ENCODE measurements at regions not wholly inside any gene's neighbourhood (a gene's known extent, or its start where the extent isn't known, plus 50 kb on each side); places are given as distances from the start of the nearest gene placed in this dataset.

DNA sequence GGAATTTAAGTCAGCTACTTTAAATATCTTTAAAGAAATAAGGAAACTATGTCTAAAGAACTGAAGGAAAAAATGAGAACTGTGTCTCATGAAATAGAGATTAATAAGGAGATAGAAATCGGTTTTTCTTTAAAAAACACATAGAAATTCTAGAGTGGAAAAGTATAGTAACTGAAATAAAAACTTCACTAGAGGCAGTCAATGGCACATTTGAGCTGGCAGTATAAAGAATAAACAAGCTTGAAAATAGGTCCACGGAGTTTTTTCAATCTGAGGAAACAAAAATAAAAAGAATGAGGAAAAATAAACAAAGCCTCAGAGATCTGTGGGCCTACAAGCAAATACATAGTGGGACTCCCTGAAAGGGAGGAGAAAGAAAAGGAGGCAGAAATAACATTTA, 127.5 kb downstream of the TWIST2 start:
- H3K27me3 ChIP-seq (ENCODE audit: control insufficient read depth, insufficient read depth, low read length) = no peaks in the 10 kb centered on the region
- no peaks in the 10 kb centered on the region for H3K36me3 ChIP-seq (ENCODE audit: control insufficient read depth, insufficient read depth, low read length)
- DNase-seq (ENCODE audit: low read depth) = no peak
- TF ChIP-seq, protein P1, sequence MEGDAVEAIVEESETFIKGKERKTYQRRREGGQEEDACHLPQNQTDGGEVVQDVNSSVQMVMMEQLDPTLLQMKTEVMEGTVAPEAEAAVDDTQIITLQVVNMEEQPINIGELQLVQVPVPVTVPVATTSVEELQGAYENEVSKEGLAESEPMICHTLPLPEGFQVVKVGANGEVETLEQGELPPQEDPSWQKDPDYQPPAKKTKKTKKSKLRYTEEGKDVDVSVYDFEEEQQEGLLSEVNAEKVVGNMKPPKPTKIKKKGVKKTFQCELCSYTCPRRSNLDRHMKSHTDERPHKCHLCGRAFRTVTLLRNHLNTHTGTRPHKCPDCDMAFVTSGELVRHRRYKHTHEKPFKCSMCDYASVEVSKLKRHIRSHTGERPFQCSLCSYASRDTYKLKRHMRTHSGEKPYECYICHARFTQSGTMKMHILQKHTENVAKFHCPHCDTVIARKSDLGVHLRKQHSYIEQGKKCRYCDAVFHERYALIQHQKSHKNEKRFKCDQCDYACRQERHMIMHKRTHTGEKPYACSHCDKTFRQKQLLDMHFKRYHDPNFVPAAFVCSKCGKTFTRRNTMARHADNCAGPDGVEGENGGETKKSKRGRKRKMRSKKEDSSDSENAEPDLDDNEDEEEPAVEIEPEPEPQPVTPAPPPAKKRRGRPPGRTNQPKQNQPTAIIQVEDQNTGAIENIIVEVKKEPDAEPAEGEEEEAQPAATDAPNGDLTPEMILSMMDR (IDR thresholded peaks at IDR 0.05; ENCODE audit: insufficient read depth, low read length, poor library complexity, severe bottlenecking) = no peak
- H3K4me3 ChIP-seq (ENCODE audit: low read depth, low read length) = no peak overlapping the region

DNA sequence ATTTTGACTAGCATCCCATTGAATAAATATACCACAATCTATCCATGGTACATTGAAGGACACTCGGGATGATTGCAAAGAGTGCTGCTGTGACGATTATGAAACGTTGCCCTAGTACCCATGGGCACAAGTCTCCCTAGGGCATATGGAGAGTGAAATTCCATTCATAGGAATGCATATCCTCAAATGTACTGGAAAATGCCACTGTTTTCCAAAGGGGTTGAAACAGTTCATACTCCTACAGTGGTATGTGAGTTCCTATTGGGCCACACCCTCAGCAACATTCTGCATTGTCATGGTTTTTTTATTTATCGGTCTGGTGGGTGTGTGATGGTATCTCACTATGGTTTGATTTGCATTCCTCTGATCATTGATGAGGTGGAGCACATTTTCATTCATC, 130.6 kb downstream of the TWIST2 start:
- DNase-seq (ENCODE audit: low read depth) = no peak
- Histone ChIP-seq H3K4me3 (ENCODE audit: low read depth, low read length) (no peak overlapping the region), H3K27me3 (ENCODE audit: control insufficient read depth, insufficient read depth, low read length) (no peaks in the 10 kb centered on the region), H3K36me3 (ENCODE audit: control insufficient read depth, insufficient read depth, low read length) (no peaks in the 10 kb centered on the region)
- TF ChIP-seq, protein P1 (IDR thresholded peaks at IDR 0.05; ENCODE audit: insufficient read depth, low read length, poor library complexity, severe bottlenecking) = no peak

DNA sequence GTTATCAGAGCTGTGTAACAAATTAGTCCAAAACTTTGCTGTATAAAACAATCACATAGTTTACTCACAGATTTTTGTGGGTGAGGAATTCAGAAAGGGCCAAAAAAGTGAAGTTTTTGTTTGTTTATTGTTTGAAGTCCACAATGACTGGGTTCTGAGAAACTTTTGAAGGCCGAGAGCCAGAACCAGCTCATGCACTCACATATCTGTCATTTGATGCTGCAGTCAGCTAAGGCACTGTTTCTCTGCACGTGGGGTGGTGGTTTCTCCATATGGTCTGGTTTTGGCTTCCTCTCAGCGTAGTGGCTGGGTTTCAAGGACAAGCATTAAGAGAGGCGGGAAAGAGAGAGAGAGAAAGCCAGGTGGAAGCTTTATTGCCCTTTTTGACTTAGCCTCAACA, 131.8 kb downstream of the TWIST2 start:
- DNase-seq (ENCODE audit: low read depth) = no peak
- H3K27me3 ChIP-seq (ENCODE audit: control insufficient read depth, insufficient read depth, low read length) = no peaks in the 10 kb centered on the region
- TF ChIP-seq, protein P1 (IDR thresholded peaks at IDR 0.05; ENCODE audit: insufficient read depth, low read length, poor library complexity, severe bottlenecking) = no peak

DNA sequence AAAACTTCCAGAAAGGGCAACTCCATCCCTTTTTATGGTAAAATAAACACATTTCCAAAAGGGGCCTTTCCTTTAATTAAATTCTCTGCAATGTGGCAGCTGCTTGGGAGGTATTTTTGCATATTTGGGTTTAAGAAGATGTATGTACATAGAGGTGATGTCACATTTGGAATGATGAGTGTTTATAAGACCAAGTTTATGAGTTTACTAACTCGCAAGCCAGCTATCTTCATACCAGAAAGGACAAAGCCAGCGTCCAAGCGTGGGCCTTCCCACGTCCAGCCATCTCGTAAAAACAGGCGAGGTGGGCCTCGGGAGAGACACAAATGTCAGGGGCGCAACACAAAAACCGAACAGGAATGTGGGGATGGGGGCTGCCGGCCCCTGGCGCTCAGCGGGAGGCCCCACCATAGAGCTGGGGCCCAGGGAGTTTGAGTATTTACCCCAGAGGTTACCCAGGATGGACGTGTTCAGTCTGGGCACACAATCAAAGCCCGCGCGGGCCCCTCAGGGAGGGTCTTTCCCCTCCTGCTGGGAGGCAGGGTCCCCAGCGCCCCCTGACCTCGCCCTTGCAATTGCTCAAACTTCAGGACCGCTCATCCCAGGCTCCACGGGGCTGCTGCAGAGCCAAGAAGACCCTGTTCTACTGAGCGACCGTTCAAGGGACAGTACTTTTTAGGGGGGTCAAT, 137.3 kb downstream of the TWIST2 start:
- H3K4me3 ChIP-seq (ENCODE audit: low read depth, low read length) = no peak overlapping the region
- TF ChIP-seq, protein P1 (IDR thresholded peaks at IDR 0.05; ENCODE audit: insufficient read depth, low read length, poor library complexity, severe bottlenecking) = no peak
- peaks cover 2% of the 10 kb centered on the region for H3K27me3 ChIP-seq (ENCODE audit: control insufficient read depth, insufficient read depth, low read length)
- DNase-seq (ENCODE audit: low read depth) = no peak
- H3K36me3 ChIP-seq (ENCODE audit: control insufficient read depth, insufficient read depth, low read length) = no peaks in the 10 kb centered on the region

More for the DNA sequence above, 131.8 kb downstream of the TWIST2 start:
- Histone ChIP-seq H3K36me3 (ENCODE audit: control insufficient read depth, insufficient read depth, low read length) (no peaks in the 10 kb centered on the region), H3K4me3 (ENCODE audit: low read depth, low read length) (no peak overlapping the region)

DNA sequence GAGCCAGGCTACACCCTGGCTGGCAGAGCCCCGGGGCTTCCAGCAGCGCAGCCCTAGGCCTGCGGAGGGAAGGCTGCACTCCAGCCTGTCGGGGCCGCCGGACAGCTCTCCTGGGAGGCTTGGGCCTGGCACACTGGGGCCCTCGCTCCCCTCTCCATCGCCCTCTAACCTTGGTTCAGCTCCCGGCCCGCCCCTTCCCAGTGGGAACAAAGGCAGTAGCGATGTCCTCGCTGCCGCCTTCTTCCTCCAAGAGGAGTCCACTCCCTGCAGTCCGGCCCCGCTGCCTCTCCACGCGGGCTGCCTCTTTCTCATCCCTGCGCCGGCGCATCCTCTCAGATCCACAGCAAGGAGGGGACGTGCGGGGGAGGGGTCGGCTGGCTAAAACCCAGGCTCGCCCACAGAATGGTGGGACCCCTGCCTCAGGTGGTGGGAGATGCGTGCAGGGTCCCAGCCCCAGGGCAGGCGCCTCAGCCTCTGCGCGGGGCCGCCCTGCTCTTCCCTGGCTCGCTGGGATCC, 138.1 kb downstream of the TWIST2 start:
- TF ChIP-seq, protein P1 (IDR thresholded peaks at IDR 0.05; ENCODE audit: insufficient read depth, low read length, poor library complexity, severe bottlenecking) = no peak
- peaks cover 2% of the 10 kb centered on the region for H3K27me3 ChIP-seq (ENCODE audit: control insufficient read depth, insufficient read depth, low read length)
- no peak overlapping the region for H3K4me3 ChIP-seq (ENCODE audit: low read depth, low read length)
- H3K36me3 ChIP-seq (ENCODE audit: control insufficient read depth, insufficient read depth, low read length) = no peaks in the 10 kb centered on the region
- no peak for DNase-seq (ENCODE audit: low read depth)

Measured in kidney epithelial cell (primary cell).